Neural crest cell (in vitro differentiated cells): ENCODE measurements at regions not wholly inside any gene's neighbourhood (a gene's known extent, or its start where the extent isn't known, plus 50 kb on each side); places are given as distances from the start of the nearest gene placed in this dataset.

Source experiments
- DNase-seq: peaks from one replicate; pipeline ENCODE4 v3.0.0; 2021; ENCODE audit warnings: low read depth, mixed read lengths, low spot score
- H3K27ac Mint-ChIP-seq: one replicate; pipeline ENCODE4 v1.8.0; 2021; ENCODE audit warnings: mild to moderate bottlenecking, mixed read lengths; ENCODE audit not compliant: unreplicated experiment
- H3K27me3 Mint-ChIP-seq: 2 replicates; pipeline ENCODE4 v1.8.0; 2021; ENCODE audit warnings: low read depth, mild to moderate bottlenecking, mixed read lengths
- H3K36me3 Mint-ChIP-seq: 2 replicates; pipeline ENCODE4 v1.8.0; 2021; ENCODE audit warnings: low read depth, mild to moderate bottlenecking, mixed read lengths
- H3K4me1 Mint-ChIP-seq: 2 replicates; pipeline ENCODE4 v1.8.0; 2021; ENCODE audit warnings: mixed read lengths
- H3K4me3 Mint-ChIP-seq: one replicate; pipeline ENCODE4 v1.8.0; 2021; ENCODE audit warnings: mild to moderate bottlenecking, mixed read lengths
- H3K9me3 Mint-ChIP-seq: 2 replicates; pipeline ENCODE4 v1.8.0; 2021; ENCODE audit warnings: mixed read lengths
- TF ChIP-seq, protein P1 (sequence below): fragments of 200-600 bp; sonication (generic); conservative IDR thresholded peaks from 2 replicates; pipeline ENCODE4 v1.5.0; 2021; ENCODE audit warnings: antibody characterized with exemption, mild to moderate bottlenecking

- no peak overlapping the region for H3K27ac Mint-ChIP-seq
- no peak for DNase-seq
- no peak overlapping the region for H3K4me3 Mint-ChIP-seq
- H3K36me3 Mint-ChIP-seq: no peaks in the 10 kb centered on the region
- TF ChIP-seq, protein P1, sequence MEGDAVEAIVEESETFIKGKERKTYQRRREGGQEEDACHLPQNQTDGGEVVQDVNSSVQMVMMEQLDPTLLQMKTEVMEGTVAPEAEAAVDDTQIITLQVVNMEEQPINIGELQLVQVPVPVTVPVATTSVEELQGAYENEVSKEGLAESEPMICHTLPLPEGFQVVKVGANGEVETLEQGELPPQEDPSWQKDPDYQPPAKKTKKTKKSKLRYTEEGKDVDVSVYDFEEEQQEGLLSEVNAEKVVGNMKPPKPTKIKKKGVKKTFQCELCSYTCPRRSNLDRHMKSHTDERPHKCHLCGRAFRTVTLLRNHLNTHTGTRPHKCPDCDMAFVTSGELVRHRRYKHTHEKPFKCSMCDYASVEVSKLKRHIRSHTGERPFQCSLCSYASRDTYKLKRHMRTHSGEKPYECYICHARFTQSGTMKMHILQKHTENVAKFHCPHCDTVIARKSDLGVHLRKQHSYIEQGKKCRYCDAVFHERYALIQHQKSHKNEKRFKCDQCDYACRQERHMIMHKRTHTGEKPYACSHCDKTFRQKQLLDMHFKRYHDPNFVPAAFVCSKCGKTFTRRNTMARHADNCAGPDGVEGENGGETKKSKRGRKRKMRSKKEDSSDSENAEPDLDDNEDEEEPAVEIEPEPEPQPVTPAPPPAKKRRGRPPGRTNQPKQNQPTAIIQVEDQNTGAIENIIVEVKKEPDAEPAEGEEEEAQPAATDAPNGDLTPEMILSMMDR: no peak
- H3K27me3 Mint-ChIP-seq: peaks cover 6% of the 10 kb centered on the region
- no peaks in the 10 kb centered on the region for H3K4me1 Mint-ChIP-seq
- H3K9me3 Mint-ChIP-seq: no peaks in the 10 kb centered on the region
These were observed 252.5 kb downstream of the TBX18 start for GRCh38 chr6:84511929-84512328.

GRCh38 chr6:84508981-84509380, 255.4 kb downstream of the TBX18 start:
- peaks cover 6% of the 10 kb centered on the region for H3K27me3 Mint-ChIP-seq
- no peak for DNase-seq
- H3K9me3 Mint-ChIP-seq: peaks cover 2% of the 10 kb centered on the region
- H3K4me1 Mint-ChIP-seq: no peaks in the 10 kb centered on the region
- H3K27ac Mint-ChIP-seq: no peak overlapping the region
- no peaks in the 10 kb centered on the region for H3K36me3 Mint-ChIP-seq
- TF ChIP-seq, protein P1: no peak
- no peak overlapping the region for H3K4me3 Mint-ChIP-seq

DNA sequence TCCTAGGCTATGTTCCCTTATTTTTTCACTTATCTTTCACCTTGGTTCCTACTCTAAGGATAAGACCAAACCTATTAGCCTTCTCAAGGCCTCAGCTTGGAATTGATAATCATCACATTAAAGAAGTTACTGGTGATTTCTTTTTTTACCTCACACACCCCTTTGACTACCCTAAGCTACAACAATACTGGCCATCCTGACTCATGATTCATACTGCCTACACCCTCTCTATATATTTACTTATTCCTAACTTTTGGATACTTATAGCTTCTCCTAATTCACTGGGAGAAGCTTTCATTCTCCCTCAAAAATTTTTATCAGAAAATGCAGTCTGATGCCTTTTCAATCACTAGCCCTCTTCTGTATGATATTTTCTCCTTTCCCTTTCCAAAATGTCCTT, 256.1 kb downstream of the TBX18 start:
- peaks cover 6% of the 10 kb centered on the region for H3K27me3 Mint-ChIP-seq

GRCh38 chr6:84504025-84504424, 260.4 kb downstream of the TBX18 start:
- no peak overlapping the region for H3K27ac Mint-ChIP-seq
- H3K27me3 Mint-ChIP-seq: peaks cover 3% of the 10 kb centered on the region
- TF ChIP-seq, protein P1: no peak
- DNase-seq: no peak
- no peaks in the 10 kb centered on the region for H3K36me3 Mint-ChIP-seq
- no peaks in the 10 kb centered on the region for H3K4me1 Mint-ChIP-seq
- peaks cover 10% of the 10 kb centered on the region for H3K9me3 Mint-ChIP-seq
- no peak overlapping the region for H3K4me3 Mint-ChIP-seq

More for the DNA sequence above, 256.1 kb downstream of the TBX18 start:
- H3K36me3 Mint-ChIP-seq: no peaks in the 10 kb centered on the region
- no peak overlapping the region for H3K27ac Mint-ChIP-seq
- H3K4me1 Mint-ChIP-seq: no peaks in the 10 kb centered on the region
- H3K4me3 Mint-ChIP-seq: no peak overlapping the region
- DNase-seq: no peak
- peaks cover 2% of the 10 kb centered on the region for H3K9me3 Mint-ChIP-seq
- TF ChIP-seq, protein P1: no peak

DNA sequence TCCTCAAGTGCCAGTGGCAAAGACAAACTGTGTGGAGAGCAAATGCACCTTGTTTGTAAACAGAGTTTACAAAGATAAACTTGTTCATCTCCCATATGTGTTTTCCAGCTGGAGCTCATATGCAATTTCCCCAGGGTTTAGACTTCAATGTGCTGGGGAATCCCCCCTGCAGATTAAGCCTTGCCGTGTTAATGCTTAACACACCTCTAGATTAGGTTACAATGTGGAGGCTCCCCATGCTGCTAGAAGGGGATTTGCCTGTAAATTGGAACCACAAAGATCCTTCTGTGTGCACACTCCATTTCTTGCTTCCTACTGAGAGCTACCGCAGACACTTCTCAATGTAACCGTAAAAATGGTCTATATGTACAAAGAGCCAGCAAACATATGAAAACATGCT, 263.1 kb downstream of the TBX18 start:
- peaks cover 8% of the 10 kb centered on the region for H3K9me3 Mint-ChIP-seq
- DNase-seq: no peak
- H3K27ac Mint-ChIP-seq: no peak overlapping the region
- H3K4me3 Mint-ChIP-seq: no peak overlapping the region
- no peaks in the 10 kb centered on the region for H3K4me1 Mint-ChIP-seq
- H3K36me3 Mint-ChIP-seq: no peaks in the 10 kb centered on the region
- H3K27me3 Mint-ChIP-seq: no peaks in the 10 kb centered on the region
- TF ChIP-seq, protein P1: no peak

GRCh38 chr6:84500726-84501125, 263.7 kb downstream of the TBX18 start:
- Mint-ChIP-seq H3K4me1 (no peaks in the 10 kb centered on the region), H3K4me3 (no peak overlapping the region), H3K27me3 (no peaks in the 10 kb centered on the region), H3K9me3 (peaks cover 8% of the 10 kb centered on the region), H3K27ac (no peak overlapping the region), H3K36me3 (no peaks in the 10 kb centered on the region)
- TF ChIP-seq, protein P1: no peak
- no peak for DNase-seq
